OCI-LY3 (cell line): ENCODE measurements at regions not wholly inside any gene's neighbourhood (a gene's known extent, or its start where the extent isn't known, plus 50 kb on each side); places are given as distances from the start of the nearest gene placed in this dataset.

Experiments used
- H2AFZ ChIP-seq: fragments of 200-600, 300-600 bp; shearing (Covaris generic); 2 replicates; pipeline ENCODE4 v1.6.0; 2014; ENCODE audit warnings: antibody characterized with exemption, low read depth, low read length
- H3K27ac ChIP-seq: fragments of 200-600, 300-600 bp; sonication (generic); 2 replicates; pipeline ENCODE4 v1.5.1; 2014; ENCODE audit warnings: mild to moderate bottlenecking, low read length, moderate library complexity, mixed read lengths
- H3K27me3 ChIP-seq: fragments of 200-600, 300-600 bp; sonication (generic); 2 replicates; pipeline ENCODE4 v1.6.1; 2014; ENCODE audit warnings: low read depth, low read length, mixed read lengths
- H3K36me3 ChIP-seq: fragments of 200-600, 300-600 bp; sonication (generic); replicated peaks from 2 replicates; pipeline ENCODE3; 2014; ENCODE audit warnings: low read depth, low read length, mixed read lengths
- H3K4me1 ChIP-seq: fragments of 300-600, 200-600 bp; sonication (generic); 2 replicates; pipeline ENCODE4 v1.6.1; 2014; ENCODE audit warnings: low read length, mixed read lengths
- H3K4me2 ChIP-seq: fragments of 200-600, 300-600 bp; sonication (generic); 2 replicates; pipeline ENCODE4 v1.6.1; 2014; ENCODE audit warnings: low read length, mixed read lengths
- H3K4me3 ChIP-seq: fragments of 300-600, 200-600 bp; sonication (generic); 2 replicates; pipeline ENCODE4 v1.5.1; 2014; ENCODE audit warnings: antibody characterized with exemption, mild to moderate bottlenecking, low read length, moderate library complexity
- H3K79me2 ChIP-seq: fragments of 300-600, 200-600 bp; shearing (Covaris generic); 2 replicates; pipeline ENCODE4 v1.6.1; 2014; ENCODE audit warnings: mild to moderate bottlenecking, low read length, mixed read lengths
- H3K9ac ChIP-seq: fragments of 300-600, 200-600 bp; shearing (Covaris generic); 2 replicates; pipeline ENCODE4 v1.6.0; 2014; ENCODE audit warnings: mild to moderate bottlenecking, low read length, moderate library complexity
- H3K9me3 ChIP-seq: fragments of 200-600, 300-600 bp; shearing (Covaris generic); 2 replicates; pipeline ENCODE4 v1.6.1; 2014; ENCODE audit warnings: low read length, mixed read lengths; ENCODE audit not compliant: insufficient read depth
- H4K20me1 ChIP-seq: fragments of 200-600, 300-600 bp; sonication (generic); 2 replicates; pipeline ENCODE4 v1.6.1; 2016; ENCODE audit warnings: low read length, mixed read lengths; ENCODE audit not compliant: insufficient read depth
- EZH2phosphoT487 ChIP-seq: fragments of 200-600 bp; shearing (Covaris generic); IDR thresholded peaks from 2 replicates; pipeline ENCODE4 v1.6.1; 2018; ENCODE audit warnings: antibody characterized with exemption, mixed run types, low read depth
- TF ChIP-seq, protein P1 (sequence below): fragments of 200-600, 300-600 bp; sonication (generic); IDR thresholded peaks from 2 replicates; pipeline ENCODE4 v1.5.1; 2014; ENCODE audit warnings: antibody characterized with exemption, low read length, low read depth

DNA sequence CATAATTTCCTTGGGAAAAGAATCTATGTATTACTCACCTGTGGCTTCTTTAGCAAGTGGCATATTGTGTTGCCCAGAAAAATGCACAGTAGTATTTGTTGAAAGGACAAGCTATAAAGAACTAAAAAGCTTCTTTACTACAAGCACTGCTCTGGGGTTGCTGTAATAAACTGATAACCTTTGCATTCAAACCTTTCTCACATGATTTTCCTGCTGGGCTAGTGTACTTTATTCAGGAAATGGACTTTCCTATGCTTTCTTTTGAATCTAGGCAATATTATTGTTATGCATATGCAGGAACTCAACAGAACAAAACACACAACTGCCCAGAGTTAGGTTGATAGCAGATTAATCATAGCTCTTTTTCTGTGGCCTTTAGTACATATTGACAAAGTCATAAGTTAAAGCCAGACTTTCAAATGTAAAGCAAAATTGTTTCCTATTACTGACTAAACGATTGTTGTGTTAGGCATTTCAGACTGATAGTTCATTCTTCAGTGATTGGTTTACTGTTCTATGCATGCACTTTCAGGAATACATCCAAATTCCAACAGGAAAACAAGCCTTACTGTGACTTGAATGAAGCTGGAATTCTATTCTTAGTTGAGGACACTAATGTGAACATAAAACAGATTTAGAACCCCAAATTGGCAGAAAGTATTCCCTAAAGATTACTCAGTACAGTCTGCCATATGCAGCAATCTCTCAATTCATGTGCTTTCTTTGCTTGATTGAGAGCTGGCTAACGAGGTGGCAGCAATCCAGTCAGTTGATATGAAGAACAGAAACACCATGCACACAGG, 564.3 kb upstream of the NEGR1 start:
- no peaks in the 10 kb centered on the region for H4K20me1 ChIP-seq
- no peak overlapping the region for H3K4me2 ChIP-seq
- no peaks in the 10 kb centered on the region for H3K4me1 ChIP-seq
- H3K9me3 ChIP-seq, result no peaks in the 10 kb centered on the region
- H3K4me3 ChIP-seq, result no peak overlapping the region
- H3K36me3 ChIP-seq, result no peaks in the 10 kb centered on the region
- no peak overlapping the region for H3K27ac ChIP-seq
- H3K9ac ChIP-seq, result no peak overlapping the region
- no peak overlapping the region for H2AFZ ChIP-seq
- no peaks in the 10 kb centered on the region for H3K79me2 ChIP-seq
- no peaks in the 10 kb centered on the region for H3K27me3 ChIP-seq
- TF ChIP-seq, protein P1, sequence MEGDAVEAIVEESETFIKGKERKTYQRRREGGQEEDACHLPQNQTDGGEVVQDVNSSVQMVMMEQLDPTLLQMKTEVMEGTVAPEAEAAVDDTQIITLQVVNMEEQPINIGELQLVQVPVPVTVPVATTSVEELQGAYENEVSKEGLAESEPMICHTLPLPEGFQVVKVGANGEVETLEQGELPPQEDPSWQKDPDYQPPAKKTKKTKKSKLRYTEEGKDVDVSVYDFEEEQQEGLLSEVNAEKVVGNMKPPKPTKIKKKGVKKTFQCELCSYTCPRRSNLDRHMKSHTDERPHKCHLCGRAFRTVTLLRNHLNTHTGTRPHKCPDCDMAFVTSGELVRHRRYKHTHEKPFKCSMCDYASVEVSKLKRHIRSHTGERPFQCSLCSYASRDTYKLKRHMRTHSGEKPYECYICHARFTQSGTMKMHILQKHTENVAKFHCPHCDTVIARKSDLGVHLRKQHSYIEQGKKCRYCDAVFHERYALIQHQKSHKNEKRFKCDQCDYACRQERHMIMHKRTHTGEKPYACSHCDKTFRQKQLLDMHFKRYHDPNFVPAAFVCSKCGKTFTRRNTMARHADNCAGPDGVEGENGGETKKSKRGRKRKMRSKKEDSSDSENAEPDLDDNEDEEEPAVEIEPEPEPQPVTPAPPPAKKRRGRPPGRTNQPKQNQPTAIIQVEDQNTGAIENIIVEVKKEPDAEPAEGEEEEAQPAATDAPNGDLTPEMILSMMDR, result no peak
- no peak for TF ChIP-seq EZH2phosphoT487

DNA sequence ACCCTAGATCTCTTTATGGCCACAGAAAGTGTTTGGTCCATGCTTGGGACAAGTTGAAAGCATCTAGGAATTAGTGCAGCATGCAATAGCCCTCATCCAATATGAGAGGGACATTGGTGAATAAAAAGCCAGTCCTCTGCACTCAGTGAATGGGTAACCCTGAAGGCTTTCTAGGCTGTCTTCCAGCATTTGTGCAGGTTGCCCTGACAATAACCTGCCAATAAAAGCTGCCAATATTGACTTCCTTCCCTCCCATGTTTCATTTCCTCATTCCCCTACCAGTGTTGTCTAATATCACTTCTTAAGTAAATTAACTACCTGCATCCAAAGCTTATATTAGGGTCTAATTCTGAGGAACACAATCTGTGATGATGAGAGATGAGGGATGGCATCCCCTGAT, 563.6 kb upstream of the NEGR1 start:
- no peak overlapping the region for H3K9ac ChIP-seq
- no peaks in the 10 kb centered on the region for H3K4me1 ChIP-seq
- H3K4me3 ChIP-seq, result no peak overlapping the region
- no peaks in the 10 kb centered on the region for H3K27me3 ChIP-seq
- no peak overlapping the region for H3K4me2 ChIP-seq
- no peaks in the 10 kb centered on the region for H3K36me3 ChIP-seq
- no peaks in the 10 kb centered on the region for H4K20me1 ChIP-seq
- no peak for TF ChIP-seq EZH2phosphoT487
- TF ChIP-seq, protein P1, result no peak
- no peak overlapping the region for H2AFZ ChIP-seq
- H3K9me3 ChIP-seq, result no peaks in the 10 kb centered on the region
- no peaks in the 10 kb centered on the region for H3K79me2 ChIP-seq
- no peak overlapping the region for H3K27ac ChIP-seq

- TF ChIP-seq EZH2phosphoT487, result no peak
- TF ChIP-seq, protein P1, result peak; percentile 27
- no peaks in the 10 kb centered on the region for H3K9me3 ChIP-seq
- H3K36me3 ChIP-seq, result no peaks in the 10 kb centered on the region
- H3K4me2 ChIP-seq, result no peak overlapping the region
- H4K20me1 ChIP-seq, result no peaks in the 10 kb centered on the region
- no peaks in the 10 kb centered on the region for H3K4me1 ChIP-seq
- no peak overlapping the region for H3K9ac ChIP-seq
- no peaks in the 10 kb centered on the region for H3K79me2 ChIP-seq
- H3K4me3 ChIP-seq, result no peak overlapping the region
- no peak overlapping the region for H3K27ac ChIP-seq
- H2AFZ ChIP-seq, result no peak overlapping the region
- no peaks in the 10 kb centered on the region for H3K27me3 ChIP-seq
Observed at GRCh38 chr1:72845381-72845780, 563.0 kb upstream of the NEGR1 start.

- no peak overlapping the region for H3K4me3 ChIP-seq
- no peaks in the 10 kb centered on the region for H3K27me3 ChIP-seq
- H3K4me2 ChIP-seq, result no peak overlapping the region
- no peaks in the 10 kb centered on the region for H3K4me1 ChIP-seq
- H4K20me1 ChIP-seq, result no peaks in the 10 kb centered on the region
- H3K9me3 ChIP-seq, result no peaks in the 10 kb centered on the region
- H3K79me2 ChIP-seq, result no peaks in the 10 kb centered on the region
- TF ChIP-seq, protein P1, result no peak
- no peak for TF ChIP-seq EZH2phosphoT487
- no peak overlapping the region for H3K27ac ChIP-seq
- no peak overlapping the region for H2AFZ ChIP-seq
- no peak overlapping the region for H3K9ac ChIP-seq
- H3K36me3 ChIP-seq, result no peaks in the 10 kb centered on the region
Observed at GRCh38 chr1:72837781-72838180, 555.4 kb upstream of the NEGR1 start.
